ENCODE measurements at regions not wholly inside any gene's neighbourhood (a gene's known extent, or its start where the extent isn't known, plus 50 kb on each side); places are given as distances from the start of the nearest gene placed in this dataset.
"Not testable (repeated sequence)": the region's sequence is repeated elsewhere in the genome, so short reads cannot be mapped to it uniquely, and the experiment has no call there.

DNA sequence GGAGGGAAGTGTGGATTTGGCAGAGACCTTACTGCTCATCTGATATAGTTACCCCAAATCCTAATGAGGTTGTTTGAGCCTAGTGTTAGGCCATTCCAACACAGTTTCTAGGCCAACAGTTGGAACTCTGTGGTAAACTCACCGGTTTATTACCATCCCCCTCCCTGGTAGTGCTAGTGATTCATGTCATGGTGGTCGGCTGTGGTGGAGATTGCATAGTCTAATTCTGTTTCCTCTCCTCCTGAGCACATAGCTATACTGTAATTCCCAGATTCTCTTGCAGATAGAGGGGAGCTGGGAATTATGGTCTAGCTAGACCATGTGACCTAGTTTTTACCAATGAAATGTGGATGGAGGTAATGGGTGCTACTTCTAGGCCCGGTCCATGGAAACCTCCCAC lies 123.7 kb upstream of the KIF26B start:
- no peak for DNase-seq (ENCODE audit: low read depth in 2 of 2, low spot score in 1 of 2)

DNA sequence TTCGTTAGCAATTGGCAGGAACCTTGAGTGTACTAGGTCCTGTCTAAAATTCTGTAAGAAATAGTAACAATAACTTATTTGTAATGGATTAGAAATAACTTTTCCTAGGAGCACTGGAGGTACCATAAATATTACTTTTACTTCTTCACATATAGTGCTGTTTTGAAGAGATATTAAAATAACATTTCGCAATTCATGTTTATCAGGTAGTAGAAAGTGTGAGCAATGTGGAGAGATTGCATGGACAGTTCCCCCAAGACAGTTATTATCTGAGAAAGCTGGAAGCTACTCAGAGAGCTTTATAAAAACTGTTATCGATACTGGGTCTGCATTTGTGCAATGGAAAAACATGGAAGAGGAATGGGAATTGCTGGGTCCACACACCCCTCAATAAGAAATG lies 128.5 kb upstream of the KIF26B start:
- DNase-seq (ENCODE audit: low read depth in 2 of 2, low spot score in 1 of 2), result no peak

DNA sequence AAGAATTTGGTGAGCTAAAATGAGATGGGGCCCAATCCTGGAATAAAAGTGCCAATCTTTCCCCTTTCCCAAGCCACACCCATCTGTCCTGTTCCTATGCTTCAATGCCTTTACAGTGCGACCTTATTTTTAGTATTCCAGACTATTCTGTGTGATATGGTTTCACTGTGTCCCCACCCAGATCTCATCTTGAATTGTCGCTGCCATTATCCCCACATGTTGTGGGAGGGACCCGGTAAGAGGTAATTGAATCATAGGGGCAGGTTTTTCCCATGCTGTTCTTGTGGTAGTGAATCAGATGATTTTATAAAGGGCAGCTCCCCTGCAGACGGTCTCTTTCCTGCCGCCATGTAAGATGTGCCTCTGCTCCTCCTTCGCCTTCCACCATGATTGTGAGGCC lies 129.3 kb upstream of the KIF26B start:
- DNase-seq (ENCODE audit: low read depth in 2 of 2, low spot score in 1 of 2), result no peak

DNA sequence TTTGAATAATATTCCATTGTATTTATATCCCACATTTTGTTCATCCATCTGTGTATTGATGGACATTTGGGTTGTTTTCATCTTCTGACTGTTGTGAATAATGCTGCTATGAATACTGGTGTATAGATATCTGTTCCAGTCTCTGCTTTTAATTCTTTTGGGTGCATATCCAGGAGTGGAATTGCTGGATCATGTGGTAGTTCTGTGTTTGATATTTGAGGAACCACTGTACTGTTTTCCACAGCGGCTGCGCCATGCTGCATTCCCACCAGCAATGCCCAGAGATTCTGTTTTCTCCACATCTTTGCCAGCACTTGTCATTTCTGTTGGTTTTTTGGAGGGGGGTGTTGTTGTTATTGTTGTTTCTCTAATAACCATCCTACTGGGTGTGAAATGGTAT lies 131.6 kb upstream of the KIF26B start:
- DNase-seq (ENCODE audit: low read depth in 2 of 2, low spot score in 1 of 2), result no peak

DNA sequence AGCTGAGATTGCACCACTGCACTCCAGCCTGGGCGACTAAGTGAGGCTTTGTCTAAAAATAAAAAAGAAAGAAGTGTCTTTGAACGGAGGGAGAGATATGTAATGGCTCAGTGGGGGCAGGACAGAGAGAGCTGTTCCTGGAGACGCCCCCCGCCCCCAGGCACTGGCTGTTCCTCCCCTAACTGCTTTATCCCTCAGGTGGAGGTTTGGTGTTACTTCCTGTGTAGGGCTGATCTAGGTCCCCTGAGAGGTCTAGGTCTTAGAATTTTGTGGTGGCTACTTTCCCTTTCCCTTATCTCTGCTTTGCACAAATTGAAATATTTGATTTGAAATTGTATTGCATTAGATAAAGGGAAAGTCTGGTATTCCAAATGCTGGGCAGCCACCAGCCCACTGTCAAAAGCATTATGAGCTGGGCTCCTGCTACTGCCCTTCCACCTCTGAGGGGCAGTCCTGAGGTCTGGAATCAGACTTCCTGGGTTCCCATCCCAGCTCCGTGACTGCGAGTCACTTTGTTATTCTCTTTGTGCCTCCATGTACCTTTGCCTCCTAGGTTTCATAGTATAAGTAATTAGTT lies 134.8 kb upstream of the KIF26B start:
- no peak for DNase-seq (ENCODE audit: low read depth in 2 of 2, low spot score in 1 of 2)

DNA sequence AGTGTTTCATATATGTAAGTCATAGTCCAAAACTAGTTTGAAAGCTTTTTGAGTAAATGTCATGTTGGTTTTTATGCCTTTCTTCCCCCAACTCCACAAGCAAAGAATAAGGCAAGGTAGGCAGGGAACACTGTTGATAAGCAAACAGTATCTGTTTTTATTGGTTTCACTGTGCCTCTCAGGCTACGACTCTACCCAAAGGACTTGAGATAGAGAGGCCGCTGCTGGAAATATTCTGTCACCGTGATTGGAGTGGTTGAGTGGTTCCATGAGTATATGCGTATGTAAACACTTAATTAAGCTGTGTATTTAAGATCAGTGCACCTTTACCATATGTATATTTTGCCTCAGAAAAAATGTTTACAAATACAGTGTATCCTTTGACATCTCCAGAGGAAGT lies 138.1 kb upstream of the KIF26B start:
- no peak for DNase-seq (ENCODE audit: low read depth in 2 of 2, low spot score in 1 of 2)

DNA sequence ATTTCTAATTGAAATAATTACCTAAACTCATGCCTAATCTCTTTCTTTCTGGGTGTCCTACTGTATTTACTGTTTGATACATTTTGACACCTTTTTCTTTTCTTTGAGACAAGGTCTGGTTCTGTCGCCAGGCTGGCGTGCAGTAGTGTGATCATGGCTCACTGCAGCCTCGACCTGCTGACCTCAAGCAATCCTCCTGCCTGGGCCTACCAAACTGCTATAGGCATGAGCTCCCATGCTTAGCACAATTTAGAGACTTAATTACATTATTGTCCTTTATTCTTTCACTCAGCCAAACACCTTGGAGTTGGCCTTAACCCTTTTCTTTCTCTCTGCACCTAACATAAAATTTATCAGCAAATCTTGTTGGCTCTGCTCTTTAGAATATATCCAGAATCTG lies 139.8 kb upstream of the KIF26B start:
- DNase-seq (ENCODE audit: low read depth in 2 of 2, low spot score in 1 of 2), result no peak

DNA sequence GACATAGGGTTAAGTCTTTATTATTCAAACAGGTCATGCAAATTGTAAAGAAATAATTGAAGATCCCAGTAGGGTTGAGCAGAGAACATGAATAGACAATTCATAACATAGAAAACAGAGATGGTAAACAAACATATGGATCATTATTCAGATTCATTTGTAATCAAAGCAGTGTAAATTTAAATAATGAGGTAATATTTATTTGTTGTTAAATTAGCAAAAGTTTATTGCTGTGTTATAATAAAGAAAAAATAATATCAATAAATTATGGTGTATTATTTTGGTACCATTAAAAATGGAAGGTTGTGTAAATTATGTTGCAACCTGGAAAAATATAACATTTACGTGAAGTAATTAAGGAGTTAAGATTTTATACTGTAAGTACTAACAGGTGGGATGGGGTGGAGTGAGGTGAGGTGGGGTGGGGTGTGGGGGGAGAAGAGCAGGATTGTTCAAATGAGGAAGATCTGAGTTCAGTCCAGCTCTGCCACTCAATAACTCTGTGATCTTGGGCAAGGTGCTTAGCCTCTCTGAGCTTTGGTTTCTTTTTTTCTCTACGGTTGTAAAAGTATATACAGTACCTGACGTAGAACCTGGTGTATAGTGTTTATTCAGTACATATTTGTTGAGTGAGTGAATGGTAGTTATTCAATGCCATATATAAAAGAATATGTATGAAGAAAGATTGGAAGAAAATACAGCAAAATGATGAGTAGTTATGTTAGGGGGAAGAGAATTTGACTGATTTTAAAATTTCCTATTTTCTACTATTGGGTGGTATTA lies 140.3 kb upstream of the KIF26B start:
- DNase-seq (ENCODE audit: low read depth in 2 of 2, low spot score in 1 of 2), result no peak

DNA sequence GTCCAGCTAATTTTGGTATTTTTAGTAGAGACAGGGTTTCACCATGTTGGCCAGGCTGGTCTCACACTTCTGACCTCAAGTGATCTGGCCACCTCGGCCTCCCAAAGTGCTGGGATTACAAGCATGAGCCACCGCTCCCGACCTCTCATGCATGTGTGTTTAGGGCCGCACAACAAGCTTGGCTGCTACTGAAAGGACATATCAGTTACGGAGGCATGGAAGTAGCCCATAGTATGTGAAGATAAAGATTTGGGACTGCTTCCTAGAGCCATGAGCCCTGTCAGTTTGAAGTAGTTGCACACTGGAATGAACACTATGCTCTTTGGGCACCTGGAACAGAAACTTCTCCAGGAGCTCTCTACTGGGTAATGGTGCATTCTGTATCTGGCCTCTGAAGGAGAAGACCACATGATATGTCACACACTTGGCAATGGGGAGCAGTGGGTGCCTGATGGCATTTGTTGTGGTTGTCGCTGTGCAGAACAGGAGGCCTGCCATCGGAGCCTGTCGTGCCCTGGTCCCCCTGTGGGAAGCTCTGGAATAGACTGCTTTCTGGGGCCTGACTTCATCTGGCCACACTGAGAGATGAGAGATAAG lies 144.7 kb upstream of the KIF26B start:
- DNase-seq (ENCODE audit: low read depth in 2 of 2, low spot score in 1 of 2), result no peak

DNA sequence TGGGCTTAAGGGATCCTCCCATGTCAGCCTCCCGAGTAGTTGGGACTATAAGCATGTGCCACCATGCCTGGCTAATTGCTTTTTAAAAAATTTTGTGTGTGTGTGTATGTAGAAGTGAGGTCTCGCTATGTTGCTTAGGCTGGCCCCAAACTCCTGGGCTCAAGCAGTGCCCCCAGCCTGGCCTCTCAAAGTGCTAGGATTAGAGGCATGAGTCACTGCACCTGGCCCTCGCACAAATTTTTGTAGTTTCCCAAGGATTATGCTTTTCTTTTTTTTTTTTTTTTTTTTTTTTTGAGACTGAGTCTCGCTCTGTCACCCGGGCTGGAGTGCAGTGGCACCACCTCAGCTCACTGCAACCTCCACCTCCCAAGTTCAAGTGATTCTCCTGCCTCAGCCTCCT lies 144.4 kb upstream of the HNRNPU start:
- no peak for DNase-seq (ENCODE audit: low read depth in 2 of 2, low spot score in 1 of 2)

DNA sequence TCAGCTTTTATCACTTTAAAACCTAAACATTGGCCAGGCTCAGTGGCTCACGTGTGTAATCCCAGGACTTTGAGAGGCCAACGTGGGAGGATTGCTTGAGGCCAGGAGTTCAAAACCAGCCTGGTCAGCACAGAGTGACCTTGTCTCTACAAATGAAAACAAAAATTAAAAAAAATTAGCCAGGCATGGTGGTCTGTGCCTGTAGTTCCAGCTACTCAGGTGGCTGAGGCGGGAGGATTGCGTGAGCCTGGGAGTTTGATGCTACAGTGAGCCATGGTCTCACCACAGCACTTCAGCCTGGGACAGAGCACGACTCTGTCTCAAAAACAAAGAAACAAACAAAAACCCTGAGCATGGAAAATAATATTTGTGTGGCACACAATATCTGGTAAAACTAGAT lies 143.5 kb upstream of the HNRNPU start:
- DNase-seq (ENCODE audit: low read depth in 2 of 2, low spot score in 1 of 2), result no peak

DNA sequence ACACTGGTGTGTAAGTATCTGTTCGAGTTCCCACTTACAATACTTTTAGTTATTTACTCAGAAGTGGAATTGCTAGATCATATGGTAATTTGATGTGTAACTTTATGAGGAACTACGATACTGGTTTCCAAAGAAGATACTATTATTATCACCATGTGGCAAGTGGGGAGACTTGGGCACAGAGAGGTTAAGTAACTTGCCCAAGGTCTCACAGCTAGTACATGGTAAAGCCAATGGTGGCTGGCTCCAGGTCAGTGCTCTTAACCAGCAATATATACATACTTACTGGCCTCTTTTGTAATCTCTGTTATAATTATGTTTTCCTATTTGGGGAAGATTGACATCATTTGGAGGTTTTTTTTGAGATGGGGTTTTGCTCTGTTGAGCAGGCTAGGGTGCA lies 138.9 kb upstream of the HNRNPU start:
- DNase-seq (ENCODE audit: low read depth in 2 of 2, low spot score in 1 of 2), result no peak

DNA sequence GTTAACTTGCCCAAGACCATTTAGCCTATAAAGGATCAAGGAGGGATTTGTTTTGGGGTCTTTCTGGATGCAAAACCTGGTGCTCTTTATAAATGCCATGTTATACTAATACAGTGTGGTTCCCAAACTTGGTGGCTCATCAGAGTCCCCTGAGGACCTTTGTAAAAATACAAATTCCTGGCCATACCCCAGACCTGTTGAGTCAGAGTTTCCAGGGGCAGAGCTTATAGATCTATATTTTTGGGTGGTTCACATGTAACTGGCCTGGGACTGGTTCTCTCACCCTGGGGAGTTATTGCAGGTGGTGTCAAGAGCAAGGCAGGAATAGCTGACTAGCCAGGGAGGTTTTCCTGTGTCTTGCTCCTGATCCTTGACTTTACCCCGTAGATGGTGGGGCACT lies 136.9 kb upstream of the HNRNPU start:
- no peak for DNase-seq (ENCODE audit: low read depth in 2 of 2, low spot score in 1 of 2)

DNA sequence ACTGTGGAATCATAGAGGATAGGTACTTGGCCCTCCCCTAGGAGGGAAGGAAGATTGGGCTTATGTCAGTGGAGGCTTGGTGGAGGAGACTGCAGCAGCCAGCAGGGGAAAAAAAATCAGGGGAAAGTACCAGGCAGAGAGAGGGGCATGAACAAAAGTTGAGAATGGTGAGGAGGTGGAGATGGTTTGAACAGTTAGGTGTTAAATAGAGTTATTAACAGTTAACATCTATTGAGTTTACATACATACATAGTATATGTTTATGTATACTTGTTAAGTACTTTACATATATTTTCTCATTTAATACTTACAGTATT lies 136.5 kb upstream of the HNRNPU start:
- no peak for DNase-seq (ENCODE audit: low read depth in 2 of 2, low spot score in 1 of 2)

DNA sequence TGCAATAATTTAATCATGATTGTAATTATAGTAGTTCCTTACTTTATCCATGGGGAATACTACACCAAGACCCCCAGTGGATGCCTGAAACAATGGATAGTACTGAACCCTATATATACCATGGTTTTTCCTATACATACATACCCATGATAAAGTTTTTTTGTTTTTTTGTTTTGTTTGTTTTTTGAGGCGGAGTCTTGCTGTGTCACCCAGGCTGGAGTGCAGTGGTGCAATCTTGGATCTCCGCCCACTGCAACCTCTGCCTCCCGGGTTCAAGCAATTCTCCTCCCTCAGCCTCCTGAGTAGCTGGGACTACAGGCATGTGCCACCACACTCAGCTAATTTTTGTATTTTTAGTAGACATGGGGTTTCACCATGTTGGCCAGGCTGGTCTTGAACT lies 135.3 kb upstream of the HNRNPU start:
- not testable (repeated sequence) for DNase-seq (ENCODE audit: low read depth in 2 of 2, low spot score in 1 of 2)

DNA sequence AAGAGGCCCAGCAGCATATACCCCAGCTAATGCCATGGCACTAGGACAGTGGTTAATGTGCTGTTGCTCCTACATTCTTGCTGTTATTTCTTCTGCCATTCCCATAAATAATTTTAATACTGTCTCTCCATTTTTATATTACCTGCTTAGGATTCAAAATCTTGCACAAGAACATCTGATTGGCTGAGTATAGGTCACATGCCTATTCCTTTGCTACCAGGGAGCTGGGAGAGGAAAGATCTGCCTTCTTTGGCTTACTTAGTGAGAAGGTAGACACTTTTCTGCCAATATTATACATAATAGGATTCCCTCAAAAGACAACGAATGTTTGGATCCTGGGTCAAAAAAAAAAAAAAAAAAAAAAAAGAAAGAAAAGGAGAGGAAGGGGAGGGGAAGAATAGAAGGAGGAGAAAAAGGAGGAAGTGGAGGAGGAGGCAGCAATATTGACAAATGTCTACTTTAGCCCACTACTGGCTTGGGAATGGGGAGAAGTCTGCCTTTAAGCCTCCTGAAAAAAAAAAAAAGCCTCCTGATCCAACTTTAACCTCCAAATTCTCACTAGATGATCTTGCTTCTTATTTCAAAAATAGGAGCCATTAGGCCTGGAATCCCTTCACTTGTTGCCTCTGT lies 134.5 kb upstream of the HNRNPU start:
- DNase-seq (ENCODE audit: low read depth in 2 of 2, low spot score in 1 of 2), result no peak

DNA sequence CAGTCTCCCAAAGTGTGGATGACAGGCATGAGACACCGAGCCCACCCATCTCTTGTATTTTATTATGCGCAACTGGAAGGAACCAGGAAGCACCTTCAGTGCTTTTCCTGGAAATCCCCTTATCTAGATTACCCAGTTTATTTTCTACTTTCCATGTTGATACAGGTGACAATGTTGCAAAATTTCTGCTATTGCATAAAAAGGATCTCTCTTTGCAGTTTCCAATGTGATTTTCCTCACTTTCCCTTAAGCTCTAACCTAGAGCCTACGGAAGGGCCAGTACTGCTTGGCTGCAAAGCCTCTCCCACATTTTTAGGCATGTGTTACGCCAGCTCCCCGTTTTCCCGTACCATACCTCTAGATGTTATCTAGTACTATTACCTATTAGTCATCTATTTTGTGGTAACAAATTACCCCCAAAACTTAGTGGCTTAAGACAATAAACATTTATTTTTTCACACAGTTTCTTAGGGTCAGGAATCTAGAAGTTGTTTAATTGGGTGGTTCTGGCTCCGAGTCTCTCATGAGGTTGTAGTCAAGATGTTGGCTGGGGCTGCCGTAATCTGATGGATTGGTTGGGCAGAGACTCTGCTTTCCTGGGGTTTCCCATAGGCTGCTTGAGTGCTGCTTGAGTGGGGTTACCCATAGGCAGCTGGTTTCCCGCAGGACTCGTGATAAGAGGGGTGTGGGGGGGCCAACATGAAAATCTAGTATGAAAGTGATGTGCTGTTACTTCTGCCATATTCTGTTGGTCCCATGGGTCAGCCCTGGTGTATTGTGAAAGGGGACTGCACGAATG lies 131.5 kb upstream of the HNRNPU start:
- DNase-seq (ENCODE audit: low read depth in 2 of 2, low spot score in 1 of 2), result no peak

DNA sequence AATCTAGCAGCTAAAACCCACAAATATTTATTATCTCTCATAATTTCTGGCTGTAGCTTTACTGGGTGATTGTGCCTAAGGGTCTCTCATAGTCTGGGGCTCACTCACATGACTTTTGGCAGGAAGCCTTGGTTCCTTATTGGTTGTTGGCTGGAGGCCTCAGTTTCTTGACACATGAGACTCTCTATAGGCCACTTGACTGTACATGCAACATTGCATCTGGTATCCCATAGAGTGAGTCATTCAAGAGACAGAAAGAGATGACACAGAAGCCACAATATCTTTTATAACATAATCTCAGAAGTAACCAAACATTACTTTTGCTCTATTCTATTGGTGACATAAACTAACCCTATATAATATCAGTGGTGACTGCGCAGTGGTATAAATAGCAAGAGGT lies 128.5 kb upstream of the HNRNPU start:
- no peak for DNase-seq (ENCODE audit: low read depth in 2 of 2, low spot score in 1 of 2)

DNA sequence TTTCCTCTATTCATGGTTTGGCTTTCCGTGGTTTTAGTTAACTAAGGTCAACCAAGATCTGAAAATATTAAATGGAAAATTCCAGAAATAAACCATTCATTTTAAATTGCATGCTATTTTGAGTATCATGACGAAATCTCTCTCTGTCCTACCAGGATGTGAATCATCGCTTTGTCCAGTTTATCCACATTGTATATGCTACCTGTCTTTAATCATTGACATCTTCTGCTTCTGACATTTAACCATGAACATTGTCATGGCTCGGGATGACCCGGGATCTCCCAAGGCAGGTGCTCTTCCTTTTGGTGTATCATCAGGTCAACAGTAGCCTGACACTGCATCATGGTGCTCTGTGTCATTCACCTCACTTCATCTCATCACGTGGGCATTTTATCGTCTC lies 125.5 kb upstream of the HNRNPU start:
- no peak for DNase-seq (ENCODE audit: low read depth in 2 of 2, low spot score in 1 of 2)

DNA sequence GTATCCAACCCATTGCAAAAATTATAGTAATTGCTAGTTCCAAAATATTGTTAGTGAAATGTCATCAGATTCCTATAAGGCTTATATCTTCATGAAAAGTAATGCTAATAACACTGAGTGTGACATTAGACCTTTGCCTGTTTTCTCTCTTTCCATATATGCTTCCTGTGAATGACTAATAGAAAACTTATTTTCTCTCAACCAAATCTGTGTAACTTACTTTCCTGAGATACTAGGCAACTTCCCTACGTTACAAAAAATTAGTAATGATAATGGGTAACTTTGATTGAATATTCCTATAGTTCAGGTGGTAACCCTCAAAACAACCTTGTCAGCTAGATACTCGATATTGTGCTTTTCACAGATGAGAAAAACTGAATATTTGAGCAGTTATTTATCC lies 124.2 kb upstream of the HNRNPU start:
- DNase-seq (ENCODE audit: low read depth in 2 of 2, low spot score in 1 of 2), result no peak

DNA sequence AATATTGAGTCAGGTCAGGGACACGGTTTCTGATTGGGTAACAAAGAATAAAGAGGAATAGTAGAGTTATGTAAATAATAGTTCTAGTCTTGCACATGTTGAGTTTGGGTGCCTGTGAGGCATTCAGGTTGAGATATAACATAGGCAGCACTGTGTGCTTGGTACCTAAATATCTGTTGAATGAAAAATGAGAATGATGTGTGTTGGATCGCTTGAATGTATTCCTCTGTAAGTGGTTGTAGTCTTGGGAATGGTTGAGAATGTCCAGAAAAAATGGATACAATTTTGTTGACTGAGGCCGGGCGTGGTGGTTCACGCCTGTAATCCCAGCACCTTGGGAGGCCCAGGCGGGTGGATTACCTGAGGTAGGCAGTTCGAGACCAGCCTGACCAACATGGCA lies 116.3 kb upstream of the HNRNPU start:
- no peak for DNase-seq (ENCODE audit: low read depth in 2 of 2, low spot score in 1 of 2)

DNA sequence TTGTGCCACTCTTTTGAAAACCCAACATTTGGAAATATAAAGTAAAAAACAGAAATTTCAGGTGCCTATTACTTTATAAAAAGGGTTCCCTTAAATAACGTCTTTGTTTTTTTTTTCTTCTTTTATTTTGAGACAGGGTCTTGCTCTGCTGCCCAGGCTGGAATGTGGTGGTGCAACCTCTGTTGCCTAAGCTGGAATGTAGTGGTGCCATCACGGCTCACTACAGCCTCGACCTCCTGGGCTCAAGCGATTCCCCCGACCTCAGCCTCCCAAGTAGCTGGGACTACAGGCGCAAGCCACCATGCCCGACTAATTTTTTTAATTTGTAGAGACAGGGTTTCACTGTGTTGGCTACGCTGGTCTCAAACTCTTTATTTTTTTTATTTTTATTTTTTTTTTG lies 110.2 kb upstream of the HNRNPU start:
- no peak for DNase-seq (ENCODE audit: low read depth in 2 of 2, low spot score in 1 of 2)
